ENCODE measurements at regions not wholly inside any gene's neighbourhood (a gene's known extent, or its start where the extent isn't known, plus 50 kb on each side); places are given as distances from the start of the nearest gene placed in this dataset.
"Not testable (repeated sequence)": the region's sequence is repeated elsewhere in the genome, so short reads cannot be mapped to it uniquely, and the experiment has no call there.

DNA sequence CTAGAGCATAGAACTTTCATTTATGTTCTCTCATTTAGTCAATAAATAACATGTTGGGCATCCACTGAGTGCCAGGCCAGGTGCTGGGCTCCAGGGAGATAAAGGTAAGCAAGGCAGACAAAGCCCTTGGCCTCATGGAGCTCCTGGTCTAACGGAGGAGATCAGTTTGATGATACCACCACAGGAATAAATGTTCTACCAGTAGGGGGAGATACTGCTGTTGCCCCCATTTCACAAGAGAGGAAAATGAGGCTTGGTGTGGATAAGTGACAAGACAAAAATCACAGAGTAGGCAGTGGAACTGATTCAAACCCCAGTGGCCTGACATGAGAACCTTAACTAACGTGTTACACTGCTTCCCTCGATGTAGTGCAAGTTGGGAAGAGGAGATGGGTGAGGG is 80.4 kb upstream of the ERCC4 start:
- Histone ChIP-seq H3K27me3 (peaks cover 0 to 19% (median 0%) of the 10 kb centered on the region in 7 donors), H3K9me3 (no peaks in the 10 kb centered on the region), H3K4me3 (no peak overlapping the region), H3K27ac (no peak overlapping the region), H3K36me3 (no peaks in the 10 kb centered on the region), H3K4me1 (no peaks in the 10 kb centered on the region)
- intact Hi-C loops (cut with DNase I): no loop called here
- no peak for DNase-seq
- WGBS, 2 donors: 83 to 86% methylated on average over 3 of the region's 3 CpGs
- TF ChIP-seq, protein P1, sequence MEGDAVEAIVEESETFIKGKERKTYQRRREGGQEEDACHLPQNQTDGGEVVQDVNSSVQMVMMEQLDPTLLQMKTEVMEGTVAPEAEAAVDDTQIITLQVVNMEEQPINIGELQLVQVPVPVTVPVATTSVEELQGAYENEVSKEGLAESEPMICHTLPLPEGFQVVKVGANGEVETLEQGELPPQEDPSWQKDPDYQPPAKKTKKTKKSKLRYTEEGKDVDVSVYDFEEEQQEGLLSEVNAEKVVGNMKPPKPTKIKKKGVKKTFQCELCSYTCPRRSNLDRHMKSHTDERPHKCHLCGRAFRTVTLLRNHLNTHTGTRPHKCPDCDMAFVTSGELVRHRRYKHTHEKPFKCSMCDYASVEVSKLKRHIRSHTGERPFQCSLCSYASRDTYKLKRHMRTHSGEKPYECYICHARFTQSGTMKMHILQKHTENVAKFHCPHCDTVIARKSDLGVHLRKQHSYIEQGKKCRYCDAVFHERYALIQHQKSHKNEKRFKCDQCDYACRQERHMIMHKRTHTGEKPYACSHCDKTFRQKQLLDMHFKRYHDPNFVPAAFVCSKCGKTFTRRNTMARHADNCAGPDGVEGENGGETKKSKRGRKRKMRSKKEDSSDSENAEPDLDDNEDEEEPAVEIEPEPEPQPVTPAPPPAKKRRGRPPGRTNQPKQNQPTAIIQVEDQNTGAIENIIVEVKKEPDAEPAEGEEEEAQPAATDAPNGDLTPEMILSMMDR (IDR thresholded peaks at IDR 0.05): no peak
- no peak for ATAC-seq

DNA sequence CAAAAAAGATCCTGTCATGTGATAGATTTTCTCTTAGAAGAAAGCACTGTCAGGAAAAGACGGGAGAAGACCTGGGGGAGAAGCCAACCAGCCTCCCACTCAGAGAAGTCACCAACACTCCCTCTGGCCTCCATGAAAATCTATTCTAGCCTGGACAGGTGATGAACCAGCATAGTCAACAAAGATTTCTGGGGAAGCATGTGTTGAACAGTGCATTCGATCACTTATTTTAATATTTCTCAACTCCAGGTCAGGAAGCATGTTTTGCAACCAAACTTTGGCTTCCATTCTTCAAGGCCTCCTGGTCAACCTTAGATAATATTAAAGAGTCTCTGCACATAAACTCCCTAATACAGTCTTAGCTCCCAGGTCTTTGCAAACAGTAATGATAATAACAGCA is 74.7 kb upstream of the ERCC4 start:
- Histone ChIP-seq H3K27me3 (peaks cover 0 to 11% (median 5%) of the 10 kb centered on the region in 7 donors), H3K36me3 (no peaks in the 10 kb centered on the region), H3K4me1 (no peaks in the 10 kb centered on the region), H3K27ac (no peak overlapping the region), H3K4me3 (no peak overlapping the region), H3K9me3 (peaks cover 0 to 7% (median 0%) of the 10 kb centered on the region in 11 donors)
- 78 to 85% methylated on average over 2 of the region's 2 CpGs for WGBS, 2 donors
- TF ChIP-seq, protein P1 (IDR thresholded peaks at IDR 0.05): no peak
- ATAC-seq (no peak), DNase-seq (no peak)
- intact Hi-C loops (cut with DNase I): no loop called here

DNA sequence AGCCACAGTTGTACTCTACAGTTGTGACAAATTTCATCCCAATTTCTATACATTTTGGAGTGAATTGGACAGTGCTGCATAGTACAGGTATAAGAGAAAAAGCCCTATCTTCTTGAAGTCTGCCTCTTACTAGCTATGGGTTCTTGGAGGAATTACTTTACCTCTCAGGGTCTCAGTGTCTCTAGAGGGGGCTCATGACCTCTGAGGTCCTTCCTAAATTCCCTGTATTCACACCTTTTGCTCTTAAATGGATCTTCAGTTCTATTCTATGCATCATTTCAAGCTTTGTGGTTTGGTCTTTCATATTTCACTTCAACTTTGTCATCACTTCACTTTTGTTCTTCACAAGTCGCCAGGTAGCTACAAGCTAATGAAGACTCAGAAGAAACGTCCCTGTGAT is 71.2 kb upstream of the ERCC4 start:
- WGBS, 2 donors: 69 to 78% methylated on average over 2 of the region's 2 CpGs
- intact Hi-C loops (cut with DNase I): no loop called here

DNA sequence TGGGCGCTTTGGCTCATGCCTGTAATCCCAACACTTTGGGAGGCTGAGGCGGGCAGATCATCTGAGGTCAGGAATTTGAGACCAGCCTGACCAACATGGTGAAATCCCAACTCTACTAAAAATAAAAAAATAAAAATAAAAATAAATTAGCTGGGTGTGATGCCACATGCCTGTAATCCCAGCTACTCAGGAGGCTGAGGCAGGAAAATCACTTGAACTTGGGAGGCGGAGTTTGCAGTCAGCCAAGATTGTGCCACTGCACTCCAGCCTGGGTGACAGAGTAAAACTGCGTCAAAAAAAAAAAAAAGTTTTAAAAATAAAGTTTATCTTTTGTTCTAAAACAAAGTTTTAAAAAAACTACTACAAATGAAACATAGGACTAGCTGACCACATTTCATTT is 69.8 kb upstream of the ERCC4 start:
- H3K4me1 ChIP-seq; H3K9me3 ChIP-seq; H3K27me3 ChIP-seq; H3K4me3 ChIP-seq; intact Hi-C loops (cut with DNase I); H3K36me3 ChIP-seq; ATAC-seq; H3K27ac ChIP-seq; DNase-seq: not testable (repeated sequence)
- WGBS, 2 donors: 70 to 90% methylated on average over 3 to 4 of the region's 4 CpGs

More for the DNA sequence above, 71.2 kb upstream of the ERCC4 start:
- ATAC-seq (no peak), DNase-seq (no peak)
- Histone ChIP-seq H3K4me3 (no peak overlapping the region), H3K4me1 (no peaks in the 10 kb centered on the region), H3K27me3 (peaks cover 0 to 8% (median 0%) of the 10 kb centered on the region in 7 donors), H3K27ac (no peak overlapping the region), H3K36me3 (no peaks in the 10 kb centered on the region), H3K9me3 (peaks cover 0 to 7% (median 0%) of the 10 kb centered on the region in 11 donors)
- TF ChIP-seq, protein P1 (IDR thresholded peaks at IDR 0.05): no peak

DNA sequence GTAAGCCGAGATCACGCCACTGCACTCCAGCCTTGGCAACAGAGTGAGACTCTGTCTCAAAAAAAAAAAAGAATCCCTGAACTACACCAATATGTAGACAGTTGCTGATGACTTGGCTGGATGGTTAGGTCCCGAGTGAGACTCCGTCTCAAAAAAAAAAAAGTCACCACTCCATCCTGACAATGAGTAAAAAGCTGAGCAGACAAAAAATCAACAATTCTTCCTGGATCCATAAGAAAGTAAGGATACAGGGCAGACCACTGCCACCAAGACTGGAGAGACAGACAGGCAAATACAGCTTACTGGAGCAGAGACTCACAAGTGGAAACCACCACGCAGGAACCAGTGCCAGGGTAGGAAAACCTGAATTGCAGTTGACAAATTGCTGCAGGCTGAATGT is 67.1 kb upstream of the ERCC4 start:
- TF ChIP-seq, protein P1 (IDR thresholded peaks at IDR 0.05): no peak
- 90 to 91% methylated on average over 5 of the region's 5 CpGs for WGBS, 2 donors
- no peaks in the 10 kb centered on the region for H3K9me3 ChIP-seq
- no peaks in the 10 kb centered on the region for H3K36me3 ChIP-seq
- H3K27me3 ChIP-seq: peaks cover 0 to 8% (median 3%) of the 10 kb centered on the region in 7 donors
- H3K4me3 ChIP-seq: no peak overlapping the region
- ATAC-seq (no peak), DNase-seq (no peak)
- intact Hi-C loops (cut with DNase I): no loop called here
- no peaks in the 10 kb centered on the region for H3K4me1 ChIP-seq
- H3K27ac ChIP-seq: no peak overlapping the region

Data from heart right ventricle (tissue), 16 donors.